Astrocyte (in vitro differentiated cells and primary cell): ENCODE measurements at regions not wholly inside any gene's neighbourhood (a gene's known extent, or its start where the extent isn't known, plus 50 kb on each side); places are given as distances from the start of the nearest gene placed in this dataset.
"Not testable (repeated sequence)": the region's sequence is repeated elsewhere in the genome, so short reads cannot be mapped to it uniquely, and the experiment has no call there.

Experiments
- DNase-seq: peaks from one replicate; pipeline ENCODE4 v3.0.0-alpha.2; 2010; ENCODE audit warnings: low read depth
- FAIRE-seq: peaks from 2 replicates; lab custom pipeline; 2011; peaks lifted over from hg19 to GRCh38; lab: Jason Lieb, UNC
- H2AFZ ChIP-seq: 2 replicates; pipeline ENCODE4 v1.6.0; 2012; ENCODE audit warnings: low read depth, low read length, inconsistent platforms
- H3K27ac ChIP-seq: 2 replicates; pipeline ENCODE4 v1.5.1; 2011; ENCODE audit warnings: low read depth, low read length, inconsistent platforms
- H3K27me3 ChIP-seq: 2 replicates; pipeline ENCODE4 v1.6.0; 2011; ENCODE audit warnings: low read length, inconsistent platforms; ENCODE audit not compliant: insufficient read depth
- H3K36me3 ChIP-seq: 2 replicates; pipeline ENCODE4 v1.5.1; 2011; ENCODE audit warnings: low read length, inconsistent platforms; ENCODE audit not compliant: insufficient read depth
- H3K4me1 ChIP-seq: 2 replicates; pipeline ENCODE4 v1.5.1; 2011; ENCODE audit warnings: low read length, inconsistent platforms; ENCODE audit not compliant: insufficient read depth
- H3K4me2 ChIP-seq: 2 replicates; pipeline ENCODE4 v1.6.0; 2012; ENCODE audit warnings: low read length, inconsistent platforms
- H3K4me3 ChIP-seq: 2 replicates; pipeline ENCODE4 v1.5.1; 2011; ENCODE audit warnings: low read depth, mild to moderate bottlenecking, low read length, inconsistent platforms; ENCODE audit not compliant: insufficient read depth
- H3K79me2 ChIP-seq: 2 replicates; pipeline ENCODE4 v1.6.0; 2012; ENCODE audit warnings: mild to moderate bottlenecking, low read length, inconsistent platforms; ENCODE audit not compliant: insufficient read depth
- H3K9ac ChIP-seq: 2 replicates; pipeline ENCODE4 v1.6.0; 2012; ENCODE audit warnings: mild to moderate bottlenecking, low read length, inconsistent platforms
- H3K9me3 ChIP-seq: 2 replicates; pipeline ENCODE4 v1.5.1; 2012; ENCODE audit warnings: low read depth, mild to moderate bottlenecking, low read length, inconsistent platforms; ENCODE audit not compliant: insufficient read depth
- H4K20me1 ChIP-seq: 2 replicates; pipeline ENCODE4 v1.6.0; 2012; ENCODE audit warnings: low read length, inconsistent platforms; ENCODE audit not compliant: insufficient read depth
- H3K27ac Mint-ChIP-seq: one replicate; pipeline ENCODE4 v1.8.0; 2021; ENCODE audit warnings: mild to moderate bottlenecking, mixed read lengths; ENCODE audit not compliant: unreplicated experiment
- H3K27me3 Mint-ChIP-seq: one replicate; pipeline ENCODE4 v1.8.0; 2021; ENCODE audit warnings: low read depth, mixed read lengths; ENCODE audit not compliant: unreplicated experiment
- H3K36me3 Mint-ChIP-seq: one replicate; pipeline ENCODE4 v1.8.0; 2021; ENCODE audit warnings: low read depth, mixed read lengths; ENCODE audit not compliant: unreplicated experiment
- H3K4me1 Mint-ChIP-seq: one replicate; pipeline ENCODE4 v1.8.0; 2021; ENCODE audit warnings: low read depth, mixed read lengths; ENCODE audit not compliant: unreplicated experiment
- H3K4me3 Mint-ChIP-seq: one replicate; pipeline ENCODE4 v1.8.0; 2021; ENCODE audit warnings: mild to moderate bottlenecking, moderate library complexity, mixed read lengths; ENCODE audit not compliant: unreplicated experiment
- H3K9me3 Mint-ChIP-seq: one replicate; pipeline ENCODE4 v1.8.0; 2021; ENCODE audit warnings: mild to moderate bottlenecking, mixed read lengths; ENCODE audit not compliant: unreplicated experiment
- EZH2 ChIP-seq: IDR thresholded peaks from 2 replicates; pipeline ENCODE4 v1.6.1; 2012; ENCODE audit warnings: mild to moderate bottlenecking, low read length, inconsistent platforms; ENCODE audit not compliant: insufficient read depth
- TF ChIP-seq, protein P1 (sequence below): IDR thresholded peaks from 2 replicates; pipeline ENCODE4 v1.5.1; 2011; ENCODE audit warnings: low read depth, mild to moderate bottlenecking, inconsistent platforms, low read length, moderate library complexity; ENCODE audit not compliant: insufficient read depth

DNA sequence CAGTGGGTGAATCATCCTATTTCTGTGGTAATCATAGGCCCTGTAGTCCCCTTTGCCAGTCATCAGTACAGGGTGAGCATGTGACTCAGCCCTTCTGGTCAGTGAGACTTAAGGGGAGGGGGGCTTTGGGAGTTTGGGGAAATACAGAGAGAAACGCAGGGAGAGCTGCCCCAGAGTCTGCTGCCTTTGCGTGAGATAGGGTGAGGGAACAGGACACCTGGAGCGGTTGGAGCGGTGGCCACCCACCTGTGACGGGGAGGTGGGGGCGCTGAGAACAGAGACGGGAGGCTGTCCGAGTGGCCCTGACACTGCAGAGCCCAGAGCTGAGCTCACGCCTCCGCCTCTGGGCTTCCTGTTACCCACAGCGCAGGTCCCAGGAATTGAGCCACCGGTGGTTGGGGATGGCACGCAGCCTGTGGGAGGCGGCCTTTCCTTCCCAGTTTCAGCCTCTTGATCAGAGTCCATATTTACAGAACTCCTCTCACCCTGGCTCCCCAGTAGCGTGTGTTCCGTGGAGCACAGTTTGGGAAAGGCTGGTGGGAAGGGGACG is 92.0 kb upstream of the ERCC6L2 start:
- H3K27ac Mint-ChIP-seq, result no peak overlapping the region
- TF ChIP-seq, protein P1, sequence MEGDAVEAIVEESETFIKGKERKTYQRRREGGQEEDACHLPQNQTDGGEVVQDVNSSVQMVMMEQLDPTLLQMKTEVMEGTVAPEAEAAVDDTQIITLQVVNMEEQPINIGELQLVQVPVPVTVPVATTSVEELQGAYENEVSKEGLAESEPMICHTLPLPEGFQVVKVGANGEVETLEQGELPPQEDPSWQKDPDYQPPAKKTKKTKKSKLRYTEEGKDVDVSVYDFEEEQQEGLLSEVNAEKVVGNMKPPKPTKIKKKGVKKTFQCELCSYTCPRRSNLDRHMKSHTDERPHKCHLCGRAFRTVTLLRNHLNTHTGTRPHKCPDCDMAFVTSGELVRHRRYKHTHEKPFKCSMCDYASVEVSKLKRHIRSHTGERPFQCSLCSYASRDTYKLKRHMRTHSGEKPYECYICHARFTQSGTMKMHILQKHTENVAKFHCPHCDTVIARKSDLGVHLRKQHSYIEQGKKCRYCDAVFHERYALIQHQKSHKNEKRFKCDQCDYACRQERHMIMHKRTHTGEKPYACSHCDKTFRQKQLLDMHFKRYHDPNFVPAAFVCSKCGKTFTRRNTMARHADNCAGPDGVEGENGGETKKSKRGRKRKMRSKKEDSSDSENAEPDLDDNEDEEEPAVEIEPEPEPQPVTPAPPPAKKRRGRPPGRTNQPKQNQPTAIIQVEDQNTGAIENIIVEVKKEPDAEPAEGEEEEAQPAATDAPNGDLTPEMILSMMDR, result no peak
- TF ChIP-seq EZH2, result no peak
- H3K9me3 Mint-ChIP-seq, result no peaks in the 10 kb centered on the region
- peaks cover 4% of the 10 kb centered on the region for H3K4me1 ChIP-seq
- peak overlapping the region; percentile 6 for H3K27ac ChIP-seq
- peaks cover 15% of the 10 kb centered on the region for H3K4me1 Mint-ChIP-seq
- no peaks in the 10 kb centered on the region for H3K36me3 ChIP-seq
- peak; percentile 77 for DNase-seq
- H3K9me3 ChIP-seq, result peaks cover 4% of the 10 kb centered on the region
- H2AFZ ChIP-seq, result peak overlapping the region; percentile 17
- peak overlapping the region; percentile 17 for H3K4me3 ChIP-seq
- peaks cover 23% of the 10 kb centered on the region for H3K27me3 ChIP-seq
- H3K4me3 Mint-ChIP-seq, result no peak overlapping the region
- H3K36me3 Mint-ChIP-seq, result peaks cover 2% of the 10 kb centered on the region
- peaks cover 10% of the 10 kb centered on the region for H3K27me3 Mint-ChIP-seq
- H3K4me2 ChIP-seq, result peak overlapping the region; percentile 62
- H4K20me1 ChIP-seq, result no peaks in the 10 kb centered on the region
- FAIRE-seq, result no peak
- H3K79me2 ChIP-seq, result no peaks in the 10 kb centered on the region
- H3K9ac ChIP-seq, result no peak overlapping the region

DNA sequence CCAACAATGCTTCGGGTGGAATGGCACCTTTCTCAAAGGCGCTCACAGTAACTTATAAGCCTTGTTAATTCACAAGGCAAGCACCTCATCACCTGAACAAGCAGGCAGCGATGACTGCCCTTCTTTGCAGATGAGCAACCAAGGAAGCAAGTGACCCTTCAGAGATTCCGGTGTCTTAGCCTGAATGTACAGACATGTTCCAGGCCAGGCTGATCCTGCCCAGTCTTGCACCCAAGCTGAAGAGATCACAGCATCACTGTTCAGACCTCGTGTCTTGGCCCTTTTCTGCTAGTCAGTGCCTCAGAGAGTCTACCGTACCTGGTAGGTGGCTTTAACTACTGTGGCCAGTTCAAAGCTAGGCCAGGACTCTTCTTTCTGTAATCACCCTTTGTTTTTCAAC is 94.7 kb upstream of the ERCC6L2 start:
- Mint-ChIP-seq H3K27ac (no peak overlapping the region), H3K36me3 (no peaks in the 10 kb centered on the region), H3K4me1 (peaks cover 18% of the 10 kb centered on the region), H3K27me3 (peaks cover 8% of the 10 kb centered on the region), H3K9me3 (no peaks in the 10 kb centered on the region), H3K4me3 (no peak overlapping the region)
- Histone ChIP-seq H3K4me3 (no peak overlapping the region), H3K79me2 (no peaks in the 10 kb centered on the region), H3K27me3 (peaks cover 20% of the 10 kb centered on the region), H3K4me1 (peaks cover 4% of the 10 kb centered on the region), H2AFZ (no peak overlapping the region), H3K27ac (no peak overlapping the region), H3K36me3 (no peaks in the 10 kb centered on the region), H3K9me3 (no peaks in the 10 kb centered on the region), H3K4me2 (no peak overlapping the region), H4K20me1 (no peaks in the 10 kb centered on the region), H3K9ac (no peak overlapping the region)
- TF ChIP-seq, protein P1, result no peak
- TF ChIP-seq EZH2, result no peak
- FAIRE-seq (no peak), DNase-seq (no peak)

DNA sequence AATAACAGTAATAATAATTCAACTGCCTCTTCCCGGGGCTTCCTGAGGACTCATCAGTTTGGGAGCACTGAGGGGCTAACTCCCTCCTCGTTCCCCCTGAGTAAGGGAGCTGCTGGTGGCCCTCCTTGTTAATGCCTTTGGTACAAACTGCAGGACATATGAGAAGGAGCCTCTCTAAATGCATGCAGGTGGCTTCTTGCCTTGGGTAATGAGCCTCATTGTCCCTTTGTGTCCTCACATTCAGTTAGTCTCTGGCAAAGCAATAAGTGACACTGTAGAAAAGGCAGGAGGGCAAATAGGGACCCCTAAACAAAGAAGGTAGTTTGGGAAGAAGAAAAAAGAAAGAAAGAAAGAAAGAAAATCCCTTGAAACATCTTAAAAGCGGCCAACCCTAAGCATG is 95.4 kb upstream of the ERCC6L2 start:
- DNase-seq (no peak), FAIRE-seq (no peak)
- H3K9ac ChIP-seq, result no peak overlapping the region
- Mint-ChIP-seq H3K27me3 (peaks cover 10% of the 10 kb centered on the region), H3K27ac (no peak overlapping the region), H3K9me3 (no peaks in the 10 kb centered on the region), H3K36me3 (no peaks in the 10 kb centered on the region), H3K4me3 (no peak overlapping the region), H3K4me1 (peaks cover 18% of the 10 kb centered on the region)
- H3K4me2 ChIP-seq, result no peak overlapping the region
- TF ChIP-seq, protein P1, result no peak
- TF ChIP-seq EZH2, result no peak
- H3K9me3 ChIP-seq, result no peaks in the 10 kb centered on the region
- no peaks in the 10 kb centered on the region for H4K20me1 ChIP-seq
- no peaks in the 10 kb centered on the region for H3K36me3 ChIP-seq
- no peaks in the 10 kb centered on the region for H3K79me2 ChIP-seq
- H3K27me3 ChIP-seq, result peaks cover 21% of the 10 kb centered on the region
- no peak overlapping the region for H3K27ac ChIP-seq
- H3K4me3 ChIP-seq, result no peak overlapping the region
- H2AFZ ChIP-seq, result no peak overlapping the region
- H3K4me1 ChIP-seq, result peaks cover 4% of the 10 kb centered on the region

DNA sequence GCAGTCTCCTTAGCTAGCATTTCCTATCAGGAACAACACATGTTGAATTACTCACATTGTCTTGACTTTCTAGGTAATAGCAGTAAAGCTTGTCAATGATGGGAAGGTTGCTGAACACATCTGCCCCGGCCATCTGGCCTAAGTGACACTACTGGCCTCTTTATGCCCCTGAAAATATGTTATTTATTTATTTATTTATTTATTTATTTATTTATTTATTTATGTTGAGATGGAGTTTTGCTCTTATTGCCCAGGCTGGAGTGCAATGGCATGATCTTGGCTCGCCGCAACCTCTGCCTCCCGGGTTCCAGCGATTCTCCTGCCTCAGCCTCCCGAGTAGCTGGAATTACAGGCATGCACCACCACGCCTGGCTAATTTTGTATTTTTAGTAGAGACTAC is 95.9 kb upstream of the ERCC6L2 start:
- H3K27me3 ChIP-seq, result peaks cover 25% of the 10 kb centered on the region
- H3K4me1 Mint-ChIP-seq, result peaks cover 18% of the 10 kb centered on the region
- H3K79me2 ChIP-seq, H3K9ac ChIP-seq, H3K4me3 Mint-ChIP-seq, H3K27me3 Mint-ChIP-seq, H3K27ac Mint-ChIP-seq, H3K4me3 ChIP-seq, H3K9me3 Mint-ChIP-seq, H2AFZ ChIP-seq, H3K9me3 ChIP-seq, H3K4me2 ChIP-seq, H3K27ac ChIP-seq, H3K4me1 ChIP-seq, FAIRE-seq, H3K36me3 Mint-ChIP-seq, H4K20me1 ChIP-seq, H3K36me3 ChIP-seq, DNase-seq: not testable (repeated sequence)
